BLaER1 treated with 17β-estradiol and CSF1 and Interleukin-3, amounts not matched to agents 10 nM and 100 nM (cell line): ENCODE measurements at regions not wholly inside any gene's neighbourhood (a gene's known extent, or its start where the extent isn't known, plus 50 kb on each side); places are given as distances from the start of the nearest gene placed in this dataset.

Experiments used
- H3K27ac ChIP-seq, 11 experiments: shearing (Covaris generic); formaldehyde crosslinking; 2 replicates each; pipeline ENCODE4 v1.8.1; 2022
- H3K27me3 ChIP-seq, 11 experiments: shearing (Covaris generic); formaldehyde crosslinking; 2 replicates each; pipeline ENCODE4 v1.8.1; 2022
- H3K36me3 ChIP-seq, 11 experiments: shearing (Covaris generic); formaldehyde crosslinking; 2 replicates each; pipeline ENCODE4 v1.8.1; 2022
- H3K4me1 ChIP-seq, 10 experiments: shearing (Covaris generic); formaldehyde crosslinking; 2 replicates each; pipeline ENCODE4 v1.8.1; 2022
- H3K4me2 ChIP-seq, 11 experiments: shearing (Covaris generic); formaldehyde crosslinking; 2 replicates each; pipeline ENCODE4 v1.8.1; 2022
- H3K4me3 ChIP-seq, 10 experiments: shearing (Covaris generic); formaldehyde crosslinking; 2 replicates each; pipeline ENCODE4 v1.8.1; 2022
- H3K9ac ChIP-seq, 11 experiments: shearing (Covaris generic); formaldehyde crosslinking; 2 replicates each; pipeline ENCODE4 v1.8.1; 2022
- H3K9me3 ChIP-seq, 11 experiments: shearing (Covaris generic); formaldehyde crosslinking; replicated peaks in 1 of 11; 2 replicates each; pipeline ENCODE4 v1.8.1; 2022
- H4K20me1 ChIP-seq, 11 experiments: shearing (Covaris generic); formaldehyde crosslinking; 2 replicates each; pipeline ENCODE4 v1.8.1; 2022
- Cebpa-rat ChIP-seq, 11 experiments: shearing (Covaris generic); IDR thresholded peaks; 2 replicates each; pipeline ENCODE4 v1.8.1; 2022

DNA sequence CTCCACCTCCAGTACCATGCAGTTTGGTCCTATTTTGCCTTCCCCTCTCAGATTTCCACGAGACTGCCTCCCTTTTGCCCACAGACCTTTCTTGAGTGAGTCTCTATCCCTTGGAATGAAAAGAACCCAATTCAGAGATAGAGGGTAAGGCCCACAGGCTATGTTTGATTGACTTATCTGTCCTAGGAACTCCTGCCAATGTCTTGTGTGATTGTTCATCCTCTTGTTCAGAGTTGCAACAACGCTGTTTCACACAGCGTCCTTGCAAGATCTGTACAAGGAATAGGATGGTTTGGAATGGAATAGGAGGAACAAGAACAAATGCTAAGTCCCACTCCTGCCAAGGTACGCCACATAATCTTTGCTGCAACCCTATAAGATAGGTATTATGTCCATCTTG lies 142.2 kb upstream of the ABCA1 start:
- Histone ChIP-seq H4K20me1 (no peaks in the 10 kb centered on the region), H3K4me2 (peak overlapping the region in 2 of 11 experiments; percentile 2 to 30; a peak in 1 of 22 replicates), H3K4me3 (no peak overlapping the region), H3K9ac (no peak overlapping the region), H3K27me3 (no peaks in the 10 kb centered on the region), H3K36me3 (no peaks in the 10 kb centered on the region), H3K27ac (no peak overlapping the region), H3K9me3 (no peaks in the 10 kb centered on the region), H3K4me1 (peaks cover 32 to 62% (median 35%) of the 10 kb centered on the region in 10 experiments)
- no peak for TF ChIP-seq Cebpa-rat (IDR thresholded peaks at IDR 0.05)

DNA sequence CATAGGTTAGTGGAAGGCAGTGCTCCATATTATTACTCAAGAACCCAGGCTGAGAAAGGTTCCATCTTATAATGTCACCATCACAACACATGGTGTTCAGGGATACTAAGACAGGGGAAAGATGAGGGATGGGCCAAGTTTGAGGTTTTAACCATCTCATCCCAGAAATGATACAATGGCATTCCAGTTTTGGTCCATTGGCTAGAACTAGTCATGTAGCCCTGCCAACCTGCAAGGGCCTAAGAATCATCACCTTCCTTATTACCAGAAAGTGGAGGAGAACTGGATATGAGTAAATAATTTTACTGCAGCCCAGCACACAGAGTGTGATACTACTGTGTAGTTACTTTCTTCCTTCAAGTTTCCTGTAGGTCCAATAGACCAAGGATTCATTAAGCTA lies 144.5 kb upstream of the ABCA1 start:
- Histone ChIP-seq H3K4me1 (peaks cover 10 to 44% (median 12%) of the 10 kb centered on the region in 10 experiments), H3K9ac (no peak overlapping the region), H4K20me1 (no peaks in the 10 kb centered on the region), H3K4me3 (no peak overlapping the region), H3K4me2 (no peak overlapping the region), H3K27ac (no peak overlapping the region), H3K36me3 (no peaks in the 10 kb centered on the region), H3K9me3 (no peaks in the 10 kb centered on the region), H3K27me3 (no peaks in the 10 kb centered on the region)
- no peak for TF ChIP-seq Cebpa-rat (IDR thresholded peaks at IDR 0.05)

DNA sequence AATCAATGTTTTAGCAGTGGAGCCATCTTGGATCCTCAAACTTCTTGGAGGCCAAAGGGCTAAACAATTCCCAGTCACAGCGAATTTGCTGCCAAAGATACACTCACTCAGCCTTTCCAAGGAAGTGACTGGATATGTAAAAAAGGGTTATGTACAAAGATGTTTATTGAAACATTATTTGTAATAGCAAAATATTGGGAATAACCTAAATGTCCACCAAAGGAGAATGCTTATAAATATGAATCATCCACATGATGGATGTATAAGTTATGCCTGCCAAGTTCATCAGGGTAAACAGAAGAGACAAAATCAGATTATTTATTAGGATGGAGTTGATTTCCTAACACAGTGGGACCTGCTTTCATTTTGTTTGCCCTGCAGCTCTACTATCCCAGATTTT lies 145.2 kb upstream of the ABCA1 start:
- Histone ChIP-seq H3K4me3 (no peak overlapping the region), H3K4me2 (no peak overlapping the region), H3K27ac (no peak overlapping the region), H3K4me1 (peaks cover 3 to 38% (median 6%) of the 10 kb centered on the region in 10 experiments), H3K9ac (no peak overlapping the region), H4K20me1 (no peaks in the 10 kb centered on the region), H3K27me3 (no peaks in the 10 kb centered on the region), H3K9me3 (no peaks in the 10 kb centered on the region), H3K36me3 (no peaks in the 10 kb centered on the region)
- TF ChIP-seq Cebpa-rat (IDR thresholded peaks at IDR 0.05): no peak

DNA sequence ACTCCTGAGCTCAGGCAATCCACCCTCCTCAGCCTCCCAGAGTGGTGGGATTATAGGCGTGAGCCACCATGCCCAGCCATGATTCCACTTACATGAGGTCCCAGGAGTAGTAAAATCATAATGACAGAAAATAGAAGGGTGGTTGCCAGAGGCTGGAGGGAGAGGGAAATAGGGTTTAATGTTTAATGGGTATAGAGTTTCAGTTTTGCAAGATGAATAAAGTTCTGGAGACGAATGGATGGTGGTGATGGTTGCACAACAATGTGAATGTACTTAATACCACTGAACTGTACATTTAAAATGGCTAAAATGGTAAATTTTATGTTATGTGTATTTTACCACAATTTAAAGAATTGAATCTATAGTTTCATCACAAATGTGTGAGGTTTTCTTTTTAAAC lies 146.5 kb upstream of the ABCA1 start:
- Histone ChIP-seq H3K36me3 (no peaks in the 10 kb centered on the region), H3K27me3 (no peaks in the 10 kb centered on the region), H3K9ac (no peak overlapping the region), H3K4me1 (peaks cover 0 to 27% (median 0%) of the 10 kb centered on the region in 10 experiments; a peak in 7 of 20 replicates), H3K27ac (no peak overlapping the region), H3K4me3 (no peak overlapping the region), H3K4me2 (no peak overlapping the region), H3K9me3 (no peaks in the 10 kb centered on the region), H4K20me1 (no peaks in the 10 kb centered on the region)
- TF ChIP-seq Cebpa-rat (IDR thresholded peaks at IDR 0.05): no peak

DNA sequence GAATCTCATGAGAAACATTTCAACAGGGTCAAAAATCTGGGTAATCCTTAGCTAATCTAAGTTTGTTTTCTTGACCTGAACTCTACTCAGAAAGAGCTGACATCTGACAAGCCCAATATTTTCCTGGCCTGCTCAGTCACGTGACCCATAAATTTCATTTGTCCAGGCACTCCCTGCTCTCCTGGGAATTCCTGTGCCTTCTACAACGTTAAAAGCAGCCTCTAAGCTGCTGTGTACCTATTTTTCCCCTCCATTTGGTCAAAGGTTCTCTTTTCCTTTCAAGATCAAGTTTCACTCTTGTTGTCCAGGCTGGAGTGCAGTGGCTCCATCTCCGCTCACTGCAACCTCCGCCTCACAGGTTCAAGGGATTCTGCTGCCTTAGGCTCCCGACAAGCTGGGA lies 148.8 kb upstream of the ABCA1 start:
- no peak overlapping the region for H3K4me2 ChIP-seq
- no peaks in the 10 kb centered on the region for H4K20me1 ChIP-seq
- no peak for TF ChIP-seq Cebpa-rat (IDR thresholded peaks at IDR 0.05)
- no peaks in the 10 kb centered on the region for H3K27me3 ChIP-seq
- no peak overlapping the region for H3K9ac ChIP-seq
- H3K4me3 ChIP-seq: no peak overlapping the region
- peaks cover 0 to 7% (median 0%) of the 10 kb centered on the region in 10 experiments; a peak in 4 of 20 replicates for H3K4me1 ChIP-seq
- H3K27ac ChIP-seq: no peak overlapping the region
- no peaks in the 10 kb centered on the region for H3K36me3 ChIP-seq
- no peaks in the 10 kb centered on the region for H3K9me3 ChIP-seq

DNA sequence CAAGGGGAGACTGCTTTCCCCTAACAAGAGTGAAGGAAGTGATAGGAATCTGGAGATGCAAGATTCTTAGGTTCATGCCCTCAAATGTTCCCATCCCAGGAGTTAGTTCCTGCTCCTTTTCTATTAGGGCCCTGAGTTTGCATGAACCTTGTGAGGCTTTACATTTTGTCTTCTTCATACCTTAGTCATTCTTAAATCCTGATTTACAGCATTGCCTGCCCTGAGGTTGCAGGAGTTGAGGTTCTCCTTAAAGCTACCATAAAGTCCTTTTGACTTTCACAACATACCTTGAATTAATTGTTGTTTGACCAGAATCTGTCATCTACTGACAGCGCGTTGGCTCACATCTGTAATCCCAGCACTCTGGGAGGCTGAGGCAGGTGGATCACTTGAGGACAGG lies 151.5 kb upstream of the ABCA1 start:
- Histone ChIP-seq H3K4me1 (peaks cover 0 to 17% (median 0%) of the 10 kb centered on the region in 10 experiments; a peak in 2 of 20 replicates), H3K9ac (no peak overlapping the region), H3K27ac (no peak overlapping the region), H3K9me3 (no peaks in the 10 kb centered on the region), H4K20me1 (no peaks in the 10 kb centered on the region), H3K27me3 (no peaks in the 10 kb centered on the region), H3K36me3 (no peaks in the 10 kb centered on the region), H3K4me3 (no peak overlapping the region), H3K4me2 (no peak overlapping the region)
- TF ChIP-seq Cebpa-rat (IDR thresholded peaks at IDR 0.05): no peak

DNA sequence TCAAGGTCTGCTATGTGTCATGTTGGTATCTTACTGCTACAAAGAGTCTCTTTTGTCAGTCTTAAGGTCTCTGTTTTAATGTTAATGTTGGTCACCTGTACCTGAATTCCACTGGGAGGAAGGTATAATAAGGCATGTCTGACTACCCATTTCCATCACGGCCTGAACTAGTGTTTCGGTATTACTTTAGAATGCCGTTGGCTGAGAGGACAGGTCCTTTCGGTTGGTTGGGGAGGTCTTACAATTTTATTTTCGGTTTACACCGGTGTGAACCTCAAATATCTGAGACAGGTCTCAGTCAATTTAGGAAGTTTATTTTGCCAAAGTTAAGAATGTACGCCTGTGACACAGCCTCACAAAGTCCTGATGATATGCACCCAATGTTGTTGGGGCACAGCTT lies 154.9 kb upstream of the ABCA1 start:
- no peak overlapping the region for H3K4me3 ChIP-seq
- no peaks in the 10 kb centered on the region for H3K36me3 ChIP-seq
- H3K4me2 ChIP-seq: peak overlapping the region in 2 of 11 experiments; percentile 11 to 31; a peak in 1 of 22 replicates
- H3K27ac ChIP-seq: no peak overlapping the region
- peaks cover 0 to 12% (median 0%) of the 10 kb centered on the region in 10 experiments; a peak in 2 of 20 replicates for H3K4me1 ChIP-seq
- 0 out of 22 replicates have a peak, but pooled peaks cover 0 to 3% (median 0%) of the 10 kb centered on the region in 11 experiments for H3K9me3 ChIP-seq
- H4K20me1 ChIP-seq: no peaks in the 10 kb centered on the region
- H3K9ac ChIP-seq: no peak overlapping the region
- TF ChIP-seq Cebpa-rat (IDR thresholded peaks at IDR 0.05): no peak
- no peaks in the 10 kb centered on the region for H3K27me3 ChIP-seq

DNA sequence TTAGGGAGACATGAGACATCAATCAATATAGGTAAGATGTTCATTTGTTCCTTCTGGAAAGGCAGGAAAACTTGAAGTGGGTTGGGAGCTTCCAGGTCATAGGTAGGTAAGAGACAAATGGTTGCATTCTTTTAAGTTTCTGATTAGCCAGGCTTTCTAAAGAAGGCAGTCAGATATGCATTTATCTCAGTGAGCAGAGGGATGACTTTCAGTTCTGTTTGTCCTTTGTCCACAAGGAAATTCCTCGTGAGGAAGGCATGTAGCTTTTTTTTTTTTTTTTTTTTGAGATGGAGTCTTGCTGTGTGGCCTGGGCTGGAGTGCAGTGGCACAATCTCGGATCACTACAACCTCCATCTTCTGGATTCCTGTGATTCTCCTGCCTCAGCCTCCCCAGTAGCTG lies 155.3 kb upstream of the ABCA1 start:
- H4K20me1 ChIP-seq: no peaks in the 10 kb centered on the region
- H3K36me3 ChIP-seq: no peaks in the 10 kb centered on the region
- TF ChIP-seq Cebpa-rat (IDR thresholded peaks at IDR 0.05): no peak
- H3K27me3 ChIP-seq: no peaks in the 10 kb centered on the region
- H3K4me3 ChIP-seq: no peak overlapping the region
- H3K27ac ChIP-seq: no peak overlapping the region
- 0 out of 22 replicates have a peak, but pooled peaks cover 0 to 3% (median 0%) of the 10 kb centered on the region in 11 experiments for H3K9me3 ChIP-seq
- H3K4me1 ChIP-seq: peaks cover 0 to 12% (median 0%) of the 10 kb centered on the region in 10 experiments; a peak in 2 of 20 replicates
- H3K4me2 ChIP-seq: peak overlapping the region in 2 of 11 experiments; percentile 11 to 31; a peak in 2 of 22 replicates
- H3K9ac ChIP-seq: no peak overlapping the region

DNA sequence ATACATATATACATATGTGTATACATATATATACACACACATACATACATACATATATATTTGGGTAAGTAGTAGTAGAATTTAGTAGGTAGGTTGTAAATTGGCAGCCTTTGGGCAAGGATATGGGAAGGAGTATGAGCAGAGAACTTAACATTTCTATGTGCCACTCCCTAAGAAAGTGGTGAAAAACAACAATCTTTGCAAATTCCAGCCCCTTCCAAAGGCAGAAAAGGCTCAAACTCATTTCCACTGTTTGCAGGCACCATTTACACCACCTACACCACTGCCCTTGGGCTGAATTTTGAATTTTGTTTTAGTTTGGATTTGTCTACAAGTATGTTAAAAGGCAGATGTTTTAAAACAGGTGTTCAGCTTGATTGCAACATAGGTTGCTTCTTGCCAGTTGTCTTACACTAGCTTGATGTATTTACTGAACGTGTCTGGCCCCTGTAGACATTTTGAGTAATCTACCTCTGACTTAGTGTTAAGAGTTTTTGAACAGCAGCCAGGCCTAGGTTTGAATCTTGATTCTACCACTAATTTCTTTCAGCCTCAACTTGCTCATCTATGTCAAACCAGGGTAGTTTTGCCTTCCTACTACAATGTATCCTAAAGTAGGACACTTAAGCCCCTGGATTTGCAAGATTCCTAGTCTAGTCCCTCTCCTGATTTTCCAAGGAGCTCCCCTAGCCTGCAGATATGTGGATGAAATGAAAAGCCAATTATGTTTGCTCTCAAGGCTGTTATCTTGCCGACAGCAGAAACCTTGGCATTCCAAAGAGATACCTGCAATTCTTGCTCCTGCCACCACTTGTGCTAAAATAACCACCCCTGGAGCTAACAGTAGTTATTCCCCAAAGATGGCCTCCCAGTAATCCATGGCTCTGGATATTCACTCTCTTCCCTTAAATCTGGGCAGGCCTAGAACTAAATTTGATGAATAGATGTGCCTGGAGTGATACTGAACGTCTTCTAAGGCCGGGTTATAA lies 156.2 kb upstream of the SLC44A1 start:
- Histone ChIP-seq H3K9me3 (peaks cover 0 to 9% (median 0%) of the 10 kb centered on the region in 11 experiments; a peak in 7 of 22 replicates), H3K9ac (no peak overlapping the region), H3K27me3 (no peaks in the 10 kb centered on the region), H3K36me3 (no peaks in the 10 kb centered on the region), H3K4me3 (no peak overlapping the region), H3K4me2 (no peak overlapping the region), H3K4me1 (peaks cover 0 to 10% (median 0%) of the 10 kb centered on the region in 10 experiments; a peak in 2 of 20 replicates), H3K27ac (no peak overlapping the region), H4K20me1 (no peaks in the 10 kb centered on the region)
- peak in 2 of 11 experiments; percentile 7 to 33; a peak in 1 of 22 replicates for TF ChIP-seq Cebpa-rat (IDR thresholded peaks at IDR 0.05)
